OCI-LY7 (cell line): ENCODE measurements at regions not wholly inside any gene's neighbourhood (a gene's known extent, or its start where the extent isn't known, plus 50 kb on each side); places are given as distances from the start of the nearest gene placed in this dataset.

Experiments used
- BruUV-seq: library from RNA; stranded (reverse); fragments of 400-500 nt; replicated peaks from 2 replicates; lab custom pipeline; 2021; lab: Mats Ljungman, UMichigan
- CTCF ChIA-PET: fragments of 300-600 bp; sonication (Branson Sonifier 250); formaldehyde crosslinking; loops from one replicate; lab custom pipeline; 2022; ENCODE audit warnings: antibody characterized with exemption; ENCODE audit not compliant: unreplicated experiment; lab: Charles Lee
- POLR2A ChIA-PET: fragments of 300-600 bp; sonication (Branson Sonifier 250); formaldehyde crosslinking; loops from one replicate; lab custom pipeline; 2022; ENCODE audit warnings: antibody characterized with exemption; lab: Charles Lee
- DNase-seq: peaks from one replicate; pipeline ENCODE4 v3.0.0-alpha.2; 2015; ENCODE audit warnings: low spot score
- H2AFZ ChIP-seq: fragments of 200-600 bp; sonication (generic), shearing (Covaris generic); 2 replicates; pipeline ENCODE4 v1.6.1; 2014; ENCODE audit warnings: mild to moderate bottlenecking, antibody characterized with exemption, low read length, moderate library complexity
- H3K27ac ChIP-seq: fragments of 200-600 bp; sonication (generic); 2 replicates; pipeline ENCODE4 v1.5.1; 2014; ENCODE audit warnings: mixed run types, low read depth, mild to moderate bottlenecking, moderate library complexity, low read length, inconsistent platforms; ENCODE audit not compliant: poor library complexity, severe bottlenecking
- H3K36me3 ChIP-seq: fragments of 200-600 bp; sonication (generic); 2 replicates; pipeline ENCODE4 v1.6.1; 2014; ENCODE audit warnings: mild to moderate bottlenecking, antibody characterized with exemption, low read length, moderate library complexity, mixed read lengths; ENCODE audit not compliant: insufficient read depth
- H3K4me1 ChIP-seq: fragments of 200-600 bp; sonication (generic); 2 replicates; pipeline ENCODE4 v1.5.1; 2014; ENCODE audit warnings: mild to moderate bottlenecking, low read length; ENCODE audit not compliant: insufficient read depth, poor library complexity, severe bottlenecking
- H3K4me2 ChIP-seq: fragments of 200-600 bp; sonication (generic); 2 replicates; pipeline ENCODE4 v1.6.1; 2014; ENCODE audit warnings: mild to moderate bottlenecking, low read length
- H3K4me3 ChIP-seq: fragments of 200-600 bp; sonication (generic); 2 replicates; pipeline ENCODE4 v1.5.1; 2014; ENCODE audit warnings: mild to moderate bottlenecking, low read depth, low read length; ENCODE audit not compliant: poor library complexity, severe bottlenecking
- H3K79me2 ChIP-seq: fragments of 200-600 bp; sonication (generic); 2 replicates; pipeline ENCODE4 v1.6.1; 2016; ENCODE audit warnings: low read depth, mild to moderate bottlenecking, low read length, moderate library complexity, mixed read lengths; ENCODE audit not compliant: insufficient read depth
- H3K9me2 ChIP-seq: fragments of 200-600 bp; sonication (generic); 2 replicates; pipeline ENCODE4 v1.6.1; 2016; ENCODE audit warnings: mild to moderate bottlenecking, low read length, mixed read lengths; ENCODE audit not compliant: insufficient read depth
- H3K9me3 ChIP-seq: fragments of 200-600 bp; sonication (generic); 2 replicates; pipeline ENCODE4 v1.6.1; 2014; ENCODE audit warnings: mild to moderate bottlenecking, mixed run types, low read length, mixed read lengths
- H4K20me1 ChIP-seq: fragments of 200-600 bp; sonication (generic); 2 replicates; pipeline ENCODE4 v1.6.1; 2014; ENCODE audit warnings: mild to moderate bottlenecking, antibody characterized with exemption, low read length, moderate library complexity, mixed read lengths; ENCODE audit not compliant: insufficient read depth
- EZH2phosphoT487 ChIP-seq: fragments of 200-600 bp; sonication (generic); IDR thresholded peaks from 2 replicates; pipeline ENCODE4 v1.6.1; 2018; ENCODE audit warnings: low read depth, borderline replicate concordance, mild to moderate bottlenecking, mixed run types, antibody characterized with exemption, low read length, moderate library complexity, mixed read lengths
- intact Hi-C: fragments of 100-400 bp; cut with micrococcal nuclease; formaldehyde crosslinking; loops from one replicate; pipeline ENCODE4 v1.10.0; 2022; ENCODE audit not compliant: unreplicated experiment
- TF ChIP-seq, protein P1 (sequence below): fragments of 200-600 bp; sonication (generic); conservative IDR thresholded peaks from 2 replicates; pipeline ENCODE4 v1.5.1; 2014; ENCODE audit warnings: mild to moderate bottlenecking, antibody characterized with exemption, low read length, moderate library complexity, mixed read lengths

- ChIA-PET POLR2A (interaction anchor here (1.0 kb wide), 1 partner anchor 42 kb away, joined by 3 read pairs; no protein-coding TSS in a partner anchor), CTCF (no interaction called here)
- DNase-seq, result no peak
- no peaks in the 10 kb centered on the region for H3K79me2 ChIP-seq
- intact Hi-C loops, result loop anchor here (5.0 kb wide), 1 partner anchor 88 kb away; no protein-coding TSS in a partner anchor
- no peak overlapping the region for H3K4me3 ChIP-seq
- TF ChIP-seq EZH2phosphoT487, result no peak
- TF ChIP-seq, protein P1, sequence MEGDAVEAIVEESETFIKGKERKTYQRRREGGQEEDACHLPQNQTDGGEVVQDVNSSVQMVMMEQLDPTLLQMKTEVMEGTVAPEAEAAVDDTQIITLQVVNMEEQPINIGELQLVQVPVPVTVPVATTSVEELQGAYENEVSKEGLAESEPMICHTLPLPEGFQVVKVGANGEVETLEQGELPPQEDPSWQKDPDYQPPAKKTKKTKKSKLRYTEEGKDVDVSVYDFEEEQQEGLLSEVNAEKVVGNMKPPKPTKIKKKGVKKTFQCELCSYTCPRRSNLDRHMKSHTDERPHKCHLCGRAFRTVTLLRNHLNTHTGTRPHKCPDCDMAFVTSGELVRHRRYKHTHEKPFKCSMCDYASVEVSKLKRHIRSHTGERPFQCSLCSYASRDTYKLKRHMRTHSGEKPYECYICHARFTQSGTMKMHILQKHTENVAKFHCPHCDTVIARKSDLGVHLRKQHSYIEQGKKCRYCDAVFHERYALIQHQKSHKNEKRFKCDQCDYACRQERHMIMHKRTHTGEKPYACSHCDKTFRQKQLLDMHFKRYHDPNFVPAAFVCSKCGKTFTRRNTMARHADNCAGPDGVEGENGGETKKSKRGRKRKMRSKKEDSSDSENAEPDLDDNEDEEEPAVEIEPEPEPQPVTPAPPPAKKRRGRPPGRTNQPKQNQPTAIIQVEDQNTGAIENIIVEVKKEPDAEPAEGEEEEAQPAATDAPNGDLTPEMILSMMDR, result no peak
- H3K4me2 ChIP-seq, result no peak overlapping the region
- H3K27ac ChIP-seq, result no peak overlapping the region
- H3K4me1 ChIP-seq, result peaks cover 43% of the 10 kb centered on the region
- no peak overlapping the region for H2AFZ ChIP-seq
- BruUV-seq, result no TSS peak
- H3K9me3 ChIP-seq, result peaks cover 21% of the 10 kb centered on the region; the same call in 1 of the 2 replicates
- no peaks in the 10 kb centered on the region for H3K9me2 ChIP-seq
- no peaks in the 10 kb centered on the region; the same call in 1 of the 2 replicates for H3K36me3 ChIP-seq
- H4K20me1 ChIP-seq, result no peaks in the 10 kb centered on the region
Observed at GRCh38 chr11:45030778-45031177, 80.1 kb upstream of the TP53I11 start.

- intact Hi-C loops, result loop anchor here (1.0 to 5.0 kb wide), 2 partner anchors 51 to 90 kb away; no protein-coding TSS in a partner anchor
- H3K27ac ChIP-seq, result peak overlapping the region; percentile 80
- H3K79me2 ChIP-seq, result no peaks in the 10 kb centered on the region
- no peaks in the 10 kb centered on the region for H3K9me2 ChIP-seq
- POLR2A ChIA-PET, result interaction anchor here (1.9 kb wide), 1 partner anchor 47 kb away, joined by 7 read pairs; no protein-coding TSS in a partner anchor
- H2AFZ ChIP-seq, result no peak overlapping the region; the same call in 1 of the 2 replicates
- no peak overlapping the region for H3K4me3 ChIP-seq
- H4K20me1 ChIP-seq, result no peaks in the 10 kb centered on the region
- peaks cover 34% of the 10 kb centered on the region for H3K4me1 ChIP-seq
- no TSS peak for BruUV-seq
- peak; percentile 93 for DNase-seq
- peaks cover 21% of the 10 kb centered on the region; the same call in 1 of the 2 replicates for H3K9me3 ChIP-seq
- CTCF ChIA-PET, result interaction anchor here (1.4 kb wide), 1 partner anchor 49 kb away, joined by 6 read pairs; no protein-coding TSS in a partner anchor
- H3K36me3 ChIP-seq, result no peaks in the 10 kb centered on the region; the same call in 1 of the 2 replicates
- H3K4me2 ChIP-seq, result peak overlapping the region; percentile 63
- TF ChIP-seq, protein P1, result no peak
Observed at GRCh38 chr11:45031912-45032519, 81.3 kb upstream of the TP53I11 start.

DNA sequence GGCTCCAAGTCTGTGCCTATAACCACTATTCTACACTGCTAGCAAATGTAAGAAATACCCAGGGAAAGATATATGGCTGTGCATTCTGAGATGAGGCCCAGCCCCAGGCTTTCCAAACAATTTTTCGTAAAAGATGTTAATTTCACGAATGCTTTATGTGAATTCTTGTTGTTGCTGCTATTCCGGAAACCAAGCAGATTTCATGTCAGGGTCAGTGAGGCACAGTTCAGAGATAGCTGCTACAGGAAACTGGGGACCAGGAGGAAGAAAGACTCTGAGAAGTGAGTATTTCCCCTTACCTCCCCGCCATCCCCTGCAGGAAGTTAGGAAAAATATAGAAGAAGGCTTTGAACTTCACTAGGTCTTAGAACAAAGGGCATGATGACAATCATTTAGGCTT lies 84.7 kb upstream of the TP53I11 start:
- CTCF ChIA-PET, result interaction anchor here (0.6 kb wide), 1 partner anchor 9 kb away, joined by 3 read pairs; no protein-coding TSS in a partner anchor
- Histone ChIP-seq H3K9me2 (no peaks in the 10 kb centered on the region), H3K4me3 (no peak overlapping the region), H2AFZ (no peak overlapping the region), H3K4me1 (peaks cover 29% of the 10 kb centered on the region), H3K4me2 (no peak overlapping the region), H3K36me3 (no peaks in the 10 kb centered on the region; the same call in 1 of the 2 replicates), H3K79me2 (no peaks in the 10 kb centered on the region), H3K9me3 (peaks cover 33% of the 10 kb centered on the region; the same call in 1 of the 2 replicates), H3K27ac (no peak overlapping the region), H4K20me1 (no peaks in the 10 kb centered on the region)
- POLR2A ChIA-PET, result interaction anchor here (0.6 kb wide), 1 partner anchor 24 kb away, joined by 6 read pairs; no protein-coding TSS in a partner anchor
- BruUV-seq, result no TSS peak
- intact Hi-C loops, result no loop called here
- no peak for DNase-seq
- TF ChIP-seq EZH2phosphoT487, result no peak
- TF ChIP-seq, protein P1, result no peak
